Tibial nerve (tissue), 4 donors: ENCODE measurements at regions not wholly inside any gene's neighbourhood (a gene's known extent, or its start where the extent isn't known, plus 50 kb on each side); places are given as distances from the start of the nearest gene placed in this dataset.

ENCODE experiments used
- DNase-seq, 2 donors: peaks; one replicate each; pipeline ENCODE4 v3.0.0-alpha.2; 2019; ENCODE audit warnings: low spot score in 2 of 2
- H3K27ac ChIP-seq, 4 donors: fragments of 200-600 bp; sonication (generic) in 3 of 4; one replicate each; pipeline ENCODE4 v1.5.1; 2017 to 2019; ENCODE audit warnings: mild to moderate bottlenecking in 1 of 4
- H3K27me3 ChIP-seq, 2 donors: fragments of 200-600 bp; sonication (generic) in 1 of 2; one replicate each; pipeline versions ENCODE4 v1.5.1 to v1.6.0; 2017 to 2019
- H3K36me3 ChIP-seq, 3 donors: fragments of 200-600 bp; sonication (generic); one replicate each; pipeline ENCODE4 v1.5.1; 2018 to 2019
- H3K4me1 ChIP-seq, 4 donors: fragments of 200-600 bp; sonication (generic) in 3 of 4; one replicate each; pipeline ENCODE4 v1.5.1; 2017 to 2019
- H3K4me3 ChIP-seq, 4 donors: fragments of 200-600 bp; sonication (generic) in 3 of 4; one replicate each; pipeline ENCODE4 v1.5.1; 2017 to 2019; ENCODE audit warnings: mild to moderate bottlenecking in 1 of 4, moderate library complexity in 1 of 4
- H3K9me3 ChIP-seq, 4 donors: fragments of 200-600 bp; sonication (generic) in 3 of 4; one replicate each; pipeline ENCODE4 v1.5.1; 2017 to 2019
- EP300 ChIP-seq, 2 donors: sonication (generic); formaldehyde crosslinking; IDR thresholded peaks; one replicate each; pipeline ENCODE4 v1.6.1; 2017; ENCODE audit warnings: antibody characterized with exemption in 2 of 2, mild to moderate bottlenecking in 1 of 2
- POLR2A ChIP-seq, 2 donors: fragments of 450-650 bp; IDR thresholded peaks; one replicate each; pipeline ENCODE4 v1.6.1; 2017; ENCODE audit warnings: antibody characterized with exemption in 2 of 2, mild to moderate bottlenecking in 2 of 2, moderate library complexity in 2 of 2
- WGBS, 2 donors: methylation state at CpG; one replicate each; pipeline ENCODE4 v1.1.5; 2018; 5-methylcytosine and 5-hydroxymethylcytosine counted together
- TF ChIP-seq, protein P1 (sequence below), 5 experiments: fragments of 200-600 bp in 3 of 5; fragments of 450-650 bp in 2 of 5; sonication (generic) in 3 of 5; IDR thresholded peaks; one replicate each; pipeline ENCODE4 v1.5.1; 2016 to 2019; ENCODE audit warnings: antibody characterized with exemption in 5 of 5, mild to moderate bottlenecking in 3 of 5, moderate library complexity in 2 of 5

GRCh38 chr7:9302436-9302835 is 869.0 kb downstream of the NXPH1 start:
- H3K4me3 ChIP-seq: no peak overlapping the region
- no peaks in the 10 kb centered on the region for H3K9me3 ChIP-seq
- H3K4me1 ChIP-seq: no peaks in the 10 kb centered on the region
- DNase-seq: no peak
- no peaks in the 10 kb centered on the region for H3K27me3 ChIP-seq
- 71 to 89% methylated on average over 4 of the region's 4 CpGs for WGBS, 2 donors
- TF ChIP-seq, protein P1, sequence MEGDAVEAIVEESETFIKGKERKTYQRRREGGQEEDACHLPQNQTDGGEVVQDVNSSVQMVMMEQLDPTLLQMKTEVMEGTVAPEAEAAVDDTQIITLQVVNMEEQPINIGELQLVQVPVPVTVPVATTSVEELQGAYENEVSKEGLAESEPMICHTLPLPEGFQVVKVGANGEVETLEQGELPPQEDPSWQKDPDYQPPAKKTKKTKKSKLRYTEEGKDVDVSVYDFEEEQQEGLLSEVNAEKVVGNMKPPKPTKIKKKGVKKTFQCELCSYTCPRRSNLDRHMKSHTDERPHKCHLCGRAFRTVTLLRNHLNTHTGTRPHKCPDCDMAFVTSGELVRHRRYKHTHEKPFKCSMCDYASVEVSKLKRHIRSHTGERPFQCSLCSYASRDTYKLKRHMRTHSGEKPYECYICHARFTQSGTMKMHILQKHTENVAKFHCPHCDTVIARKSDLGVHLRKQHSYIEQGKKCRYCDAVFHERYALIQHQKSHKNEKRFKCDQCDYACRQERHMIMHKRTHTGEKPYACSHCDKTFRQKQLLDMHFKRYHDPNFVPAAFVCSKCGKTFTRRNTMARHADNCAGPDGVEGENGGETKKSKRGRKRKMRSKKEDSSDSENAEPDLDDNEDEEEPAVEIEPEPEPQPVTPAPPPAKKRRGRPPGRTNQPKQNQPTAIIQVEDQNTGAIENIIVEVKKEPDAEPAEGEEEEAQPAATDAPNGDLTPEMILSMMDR (IDR thresholded peaks at IDR 0.05): no peak
- no peak overlapping the region for H3K27ac ChIP-seq
- H3K36me3 ChIP-seq: no peaks in the 10 kb centered on the region

- DNase-seq: no peak
- no peaks in the 10 kb centered on the region for H3K9me3 ChIP-seq
- H3K4me3 ChIP-seq: no peak overlapping the region
- no peaks in the 10 kb centered on the region for H3K4me1 ChIP-seq
- no peaks in the 10 kb centered on the region for H3K36me3 ChIP-seq
- H3K27ac ChIP-seq: no peak overlapping the region
- H3K27me3 ChIP-seq: no peaks in the 10 kb centered on the region
- TF ChIP-seq, protein P1 (IDR thresholded peaks at IDR 0.05): no peak
- TF ChIP-seq EP300 (IDR thresholded peaks at IDR 0.05): no peak
- TF ChIP-seq POLR2A (IDR thresholded peaks at IDR 0.05): no peak
- 81 to 94% methylated on average over 1 of the region's 1 CpG for WGBS, 2 donors
Observed at GRCh38 chr7:9307131-9307530, 873.7 kb downstream of the NXPH1 start.

DNA sequence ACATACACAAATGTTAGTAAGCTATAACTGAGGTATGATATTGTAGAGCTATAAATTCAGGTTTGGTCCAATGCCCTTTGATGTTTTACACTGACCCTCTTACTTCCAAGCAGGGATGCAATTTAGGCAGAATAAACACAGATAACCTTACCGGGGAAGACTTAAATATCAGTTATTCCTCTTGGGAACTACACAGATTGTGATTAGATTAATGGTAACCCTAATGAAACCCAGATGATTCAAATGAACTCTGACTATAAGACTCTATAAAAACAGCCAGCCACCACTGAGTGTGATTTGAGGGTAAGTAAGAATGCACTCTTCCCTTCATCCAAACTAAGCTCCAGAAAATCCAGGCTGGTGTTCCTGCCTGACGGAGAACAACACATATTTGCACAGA is 891.1 kb downstream of the NXPH1 start:
- Histone ChIP-seq H3K4me1 (no peaks in the 10 kb centered on the region), H3K9me3 (no peaks in the 10 kb centered on the region), H3K27ac (no peak overlapping the region), H3K36me3 (no peaks in the 10 kb centered on the region), H3K27me3 (no peaks in the 10 kb centered on the region), H3K4me3 (no peak overlapping the region)
- TF ChIP-seq, protein P1 (IDR thresholded peaks at IDR 0.05): no peak
- TF ChIP-seq EP300 (IDR thresholded peaks at IDR 0.05) (no peak), POLR2A (IDR thresholded peaks at IDR 0.05) (no peak)
- no peak for DNase-seq
- 55 to 56% methylated on average over 2 of the region's 2 CpGs for WGBS, 2 donors

DNA sequence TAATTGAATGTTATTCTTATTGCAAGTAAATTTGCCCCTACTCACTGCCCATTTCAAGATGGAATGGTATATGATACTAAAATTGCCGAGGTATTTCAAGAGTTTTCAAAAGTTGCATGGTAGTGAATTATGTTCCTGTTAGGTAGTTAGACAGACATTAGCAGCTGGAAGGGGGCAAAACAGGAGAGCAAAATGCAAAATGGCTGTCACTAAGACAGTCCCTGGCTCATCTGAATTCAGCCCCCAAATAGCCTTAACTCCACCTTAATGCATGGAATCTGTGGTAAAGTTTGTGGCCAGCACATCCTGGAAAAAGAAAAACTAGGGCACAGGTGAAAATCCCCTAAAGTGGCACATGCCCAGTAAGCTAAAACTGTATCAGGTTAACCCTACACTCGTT is 894.9 kb downstream of the NXPH1 start:
- Histone ChIP-seq H3K4me1 (no peaks in the 10 kb centered on the region), H3K36me3 (no peaks in the 10 kb centered on the region), H3K27ac (no peak overlapping the region), H3K9me3 (no peaks in the 10 kb centered on the region), H3K27me3 (no peaks in the 10 kb centered on the region), H3K4me3 (no peak overlapping the region)
- DNase-seq: no peak
- TF ChIP-seq, protein P1 (IDR thresholded peaks at IDR 0.05): no peak
- TF ChIP-seq EP300 (IDR thresholded peaks at IDR 0.05): no peak
- TF ChIP-seq POLR2A (IDR thresholded peaks at IDR 0.05): no peak
- WGBS, 2 donors: 82 to 91% methylated on average over 2 of the region's 2 CpGs

DNA sequence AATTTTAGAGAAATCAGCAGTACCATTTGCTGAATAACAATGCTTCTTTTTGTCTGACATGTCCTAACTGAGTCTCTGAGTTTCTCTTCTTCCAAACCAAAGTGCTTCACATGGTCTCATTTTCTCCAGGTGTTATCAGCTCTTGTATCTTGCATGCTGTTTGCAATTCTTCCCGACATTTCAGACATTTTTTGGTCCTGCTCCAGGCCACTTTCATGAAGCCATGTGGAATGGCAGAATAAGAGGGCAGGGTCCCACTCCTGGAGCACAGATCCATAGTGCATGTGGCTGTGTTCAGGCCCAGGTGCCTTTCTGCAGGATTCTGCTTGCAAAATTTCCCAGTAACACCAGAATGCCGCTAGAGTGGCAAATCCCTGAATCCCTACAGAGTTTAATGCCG is 916.2 kb downstream of the NXPH1 start:
- no peak for TF ChIP-seq POLR2A (IDR thresholded peaks at IDR 0.05)
- no peak for TF ChIP-seq EP300 (IDR thresholded peaks at IDR 0.05)
- TF ChIP-seq, protein P1 (IDR thresholded peaks at IDR 0.05): no peak
- H3K36me3 ChIP-seq: no peaks in the 10 kb centered on the region
- no peaks in the 10 kb centered on the region for H3K27me3 ChIP-seq
- no peak overlapping the region for H3K4me3 ChIP-seq
- 86 to 88% methylated on average over 3 of the region's 3 CpGs for WGBS, 2 donors
- no peaks in the 10 kb centered on the region for H3K4me1 ChIP-seq
- DNase-seq: no peak
- no peaks in the 10 kb centered on the region for H3K9me3 ChIP-seq
- no peak overlapping the region for H3K27ac ChIP-seq
